GM10266 (cell line): ENCODE measurements at regions not wholly inside any gene's neighbourhood (a gene's known extent, or its start where the extent isn't known, plus 50 kb on each side); places are given as distances from the start of the nearest gene placed in this dataset.

Source experiments
- DNase-seq: peaks from one replicate; pipeline ENCODE4 v3.0.0; 2012; ENCODE audit errors: extremely low spot score
- TF ChIP-seq, protein P1 (sequence below): IDR thresholded peaks from 2 replicates; pipeline ENCODE4 v1.5.1; 2012; ENCODE audit warnings: mild to moderate bottlenecking, low read depth; ENCODE audit not compliant: control insufficient read depth, insufficient read depth; ENCODE audit errors: missing control alignments

DNA sequence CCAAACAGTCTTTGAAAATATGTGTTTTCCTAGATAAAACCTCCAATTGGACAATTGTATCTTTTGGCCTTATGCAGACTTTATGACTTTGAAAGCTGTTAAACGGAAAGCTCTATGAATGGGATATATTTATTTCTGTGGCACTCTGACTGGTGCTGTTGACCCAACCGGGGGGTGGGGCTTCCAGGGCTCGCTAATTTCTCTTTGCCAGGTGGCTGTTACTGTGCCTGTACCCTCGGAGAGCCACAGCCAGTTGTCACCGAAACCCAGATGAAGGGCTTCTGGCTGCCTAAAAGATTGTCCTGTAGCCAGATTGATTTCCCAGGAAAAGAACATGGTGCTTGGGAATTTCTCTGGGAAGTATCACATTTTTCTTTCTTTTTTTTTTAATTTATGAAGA is 132.7 kb upstream of the NAV2 start:
- no peak for DNase-seq
- TF ChIP-seq, protein P1, sequence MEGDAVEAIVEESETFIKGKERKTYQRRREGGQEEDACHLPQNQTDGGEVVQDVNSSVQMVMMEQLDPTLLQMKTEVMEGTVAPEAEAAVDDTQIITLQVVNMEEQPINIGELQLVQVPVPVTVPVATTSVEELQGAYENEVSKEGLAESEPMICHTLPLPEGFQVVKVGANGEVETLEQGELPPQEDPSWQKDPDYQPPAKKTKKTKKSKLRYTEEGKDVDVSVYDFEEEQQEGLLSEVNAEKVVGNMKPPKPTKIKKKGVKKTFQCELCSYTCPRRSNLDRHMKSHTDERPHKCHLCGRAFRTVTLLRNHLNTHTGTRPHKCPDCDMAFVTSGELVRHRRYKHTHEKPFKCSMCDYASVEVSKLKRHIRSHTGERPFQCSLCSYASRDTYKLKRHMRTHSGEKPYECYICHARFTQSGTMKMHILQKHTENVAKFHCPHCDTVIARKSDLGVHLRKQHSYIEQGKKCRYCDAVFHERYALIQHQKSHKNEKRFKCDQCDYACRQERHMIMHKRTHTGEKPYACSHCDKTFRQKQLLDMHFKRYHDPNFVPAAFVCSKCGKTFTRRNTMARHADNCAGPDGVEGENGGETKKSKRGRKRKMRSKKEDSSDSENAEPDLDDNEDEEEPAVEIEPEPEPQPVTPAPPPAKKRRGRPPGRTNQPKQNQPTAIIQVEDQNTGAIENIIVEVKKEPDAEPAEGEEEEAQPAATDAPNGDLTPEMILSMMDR: no peak

DNA sequence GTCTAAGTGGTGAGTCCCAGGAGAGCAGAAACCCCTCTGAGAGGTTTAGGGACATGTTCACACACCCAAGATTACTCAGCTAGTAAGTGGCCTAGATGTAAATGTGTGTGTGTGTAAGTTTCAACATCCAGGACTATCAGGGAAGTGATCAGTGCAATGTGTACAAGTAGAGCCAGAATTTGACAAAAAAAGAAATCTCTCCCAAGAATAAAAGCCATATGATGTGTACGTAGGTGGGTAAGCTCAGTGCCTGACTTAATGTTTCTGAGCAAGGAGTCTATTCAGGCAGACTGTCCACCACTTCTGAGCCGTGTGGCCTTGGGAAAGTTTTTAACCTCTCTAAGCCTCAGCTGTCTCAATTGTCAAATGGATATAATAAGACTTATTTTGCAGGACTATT is 133.8 kb upstream of the NAV2 start:
- DNase-seq: no peak
- TF ChIP-seq, protein P1: no peak

DNA sequence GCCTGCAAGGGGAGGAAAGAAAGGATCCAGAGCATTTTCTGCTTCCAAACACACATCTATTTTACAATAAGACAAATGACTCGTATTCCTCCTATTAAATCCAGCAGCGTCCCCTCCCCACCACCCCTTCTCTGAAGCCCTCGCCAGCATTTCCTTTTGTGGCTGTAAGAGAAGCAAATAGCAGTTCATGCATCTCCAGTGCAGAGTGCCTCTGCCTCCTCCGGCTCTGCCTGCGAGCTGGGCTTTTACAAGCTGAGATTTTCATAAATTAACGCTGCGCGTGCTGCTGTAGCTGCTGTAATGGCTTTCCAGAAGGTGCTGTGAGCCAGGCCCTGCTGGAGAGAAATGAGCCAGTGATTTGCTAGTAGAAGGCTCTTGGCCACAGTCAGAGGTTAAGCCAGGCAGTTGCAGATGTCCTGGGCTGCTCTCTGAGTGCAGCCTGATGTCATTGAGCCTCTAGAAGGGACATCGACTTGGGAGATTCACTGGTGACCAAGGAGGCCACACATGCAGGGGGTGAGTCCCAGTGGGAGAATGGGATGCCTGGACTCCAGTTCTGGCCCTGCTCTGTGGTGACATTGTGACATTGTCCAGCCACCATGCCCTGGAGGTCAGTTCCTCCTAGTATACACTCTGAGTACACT is 134.5 kb upstream of the NAV2 start:
- TF ChIP-seq, protein P1: no peak
- no peak for DNase-seq

DNA sequence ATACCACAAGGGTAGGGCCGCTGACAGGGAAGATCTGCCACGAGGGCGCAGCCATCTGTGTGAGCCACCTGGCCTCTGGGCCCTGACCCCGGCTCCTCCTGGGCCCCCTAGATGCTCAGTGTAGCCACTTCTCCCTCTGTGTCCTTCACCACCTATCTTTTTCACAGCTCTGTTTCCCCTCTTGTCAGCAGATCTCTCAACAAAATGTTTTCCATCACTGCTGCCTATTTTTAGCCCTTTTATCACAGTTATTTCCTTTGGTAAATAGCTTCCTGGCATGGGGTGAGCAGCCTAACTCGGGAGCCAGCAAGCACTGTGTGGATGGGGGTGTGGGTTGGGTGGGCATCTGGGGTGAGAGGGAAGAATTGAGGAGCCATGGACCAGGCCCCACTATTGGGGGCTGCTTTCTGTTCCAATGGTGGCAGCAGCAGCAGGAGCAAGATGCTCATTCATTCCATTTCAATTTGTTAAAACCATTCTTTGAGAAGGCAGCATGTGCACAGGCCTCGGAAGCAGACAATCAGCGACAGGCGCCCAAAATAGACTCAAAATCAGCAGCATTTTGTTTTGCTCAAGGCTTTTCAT is 135.2 kb upstream of the NAV2 start:
- TF ChIP-seq, protein P1: no peak
- no peak for DNase-seq

DNA sequence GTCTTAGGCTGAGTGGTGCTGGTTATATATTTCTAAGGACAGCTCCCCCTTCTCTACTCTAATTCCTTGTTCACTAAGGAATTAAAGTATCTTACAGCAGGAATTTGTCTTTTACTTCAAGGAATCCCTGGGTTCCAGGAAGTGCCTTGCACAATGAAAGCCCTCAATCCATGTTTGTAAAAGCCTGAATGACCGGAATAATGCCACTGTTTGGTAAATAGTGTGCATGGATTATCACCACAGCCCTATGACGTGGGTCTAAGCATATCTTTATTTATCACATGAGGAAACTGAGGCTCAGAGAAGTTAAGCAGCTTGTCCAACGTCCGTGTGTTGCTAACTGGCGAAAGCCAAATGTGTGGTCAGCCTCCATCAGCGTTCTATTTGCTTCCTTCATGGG is 135.7 kb upstream of the NAV2 start:
- TF ChIP-seq, protein P1: no peak
- DNase-seq: no peak

DNA sequence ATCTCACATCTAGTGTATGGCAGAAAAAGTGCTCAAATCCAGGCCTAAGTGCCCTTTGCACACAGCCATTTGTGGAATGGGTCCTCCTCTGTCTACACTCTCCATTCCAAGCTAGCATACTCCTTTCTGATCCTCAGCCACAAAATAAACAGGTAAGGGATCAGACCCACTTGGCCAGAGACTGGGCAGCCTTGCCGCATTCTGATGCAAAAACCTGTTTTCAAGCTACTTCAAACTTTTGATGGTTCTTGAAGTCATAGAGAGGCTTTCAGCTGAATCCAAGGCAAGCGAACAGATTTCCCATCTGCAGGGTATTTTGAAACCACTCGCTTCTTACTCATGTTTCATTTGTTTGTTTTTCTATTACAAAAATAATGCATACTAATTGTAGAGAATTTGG is 136.6 kb upstream of the NAV2 start:
- DNase-seq: no peak

DNA sequence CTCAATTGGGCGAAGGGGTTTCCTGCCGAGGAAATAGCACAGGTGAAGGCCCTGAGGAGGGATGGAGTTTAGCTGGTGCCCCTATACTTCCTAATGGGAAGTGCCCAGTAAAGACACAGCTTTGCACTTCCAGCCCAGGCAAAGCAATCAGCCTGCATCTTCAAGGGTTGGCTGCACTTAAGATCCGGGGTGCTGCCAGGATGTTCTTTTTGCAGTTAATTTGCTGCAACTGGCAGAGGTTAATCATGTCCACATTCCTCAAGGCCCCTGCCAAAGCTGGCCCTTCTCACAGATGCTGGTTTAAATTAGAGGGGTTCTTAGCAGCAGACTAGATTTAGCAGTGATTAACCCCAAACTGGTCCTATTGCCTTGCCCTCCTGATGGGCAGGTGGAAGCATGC is 137.7 kb upstream of the NAV2 start:
- no peak for DNase-seq
- TF ChIP-seq, protein P1: no peak

More for the DNA sequence above, 136.6 kb upstream of the NAV2 start:
- TF ChIP-seq, protein P1: no peak
